Ishikawa (cell line): ENCODE measurements at regions not wholly inside any gene's neighbourhood (a gene's known extent, or its start where the extent isn't known, plus 50 kb on each side); places are given as distances from the start of the nearest gene placed in this dataset.

Experiments used
- CEBPB ChIP-seq: IDR thresholded peaks from 2 replicates; pipeline ENCODE4 v1.6.1; 2012
- CREB1 ChIP-seq: IDR thresholded peaks from 2 replicates; pipeline ENCODE4 v1.6.1; 2012; ENCODE audit warnings: low read depth
- EGR1 ChIP-seq: IDR thresholded peaks from 2 replicates; pipeline ENCODE4 v1.6.1; 2012
- EP300 ChIP-seq: IDR thresholded peaks from 2 replicates; pipeline ENCODE4 v1.6.1; 2012; ENCODE audit warnings: borderline replicate concordance
- FOXM1 ChIP-seq: IDR thresholded peaks from 2 replicates; pipeline ENCODE4 v1.6.1; 2012; ENCODE audit warnings: low read depth, borderline replicate concordance
- NFIC ChIP-seq: IDR thresholded peaks from 2 replicates; pipeline ENCODE4 v1.6.1; 2012
- RAD21 ChIP-seq: IDR thresholded peaks from 2 replicates; pipeline ENCODE4 v1.6.1; 2012; ENCODE audit warnings: low read depth
- TAF1 ChIP-seq: IDR thresholded peaks from 2 replicates; pipeline ENCODE4 v1.6.1; 2012; ENCODE audit warnings: low read depth, mild to moderate bottlenecking
- TCF12 ChIP-seq: IDR thresholded peaks from 2 replicates; pipeline ENCODE4 v1.6.1; 2012; ENCODE audit warnings: low read depth
- TEAD4 ChIP-seq: IDR thresholded peaks from 2 replicates; pipeline ENCODE4 v1.6.1; 2012
- YY1 ChIP-seq: IDR thresholded peaks from 2 replicates; pipeline ENCODE4 v1.6.1; 2012; ENCODE audit warnings: low read depth
- ZBTB7A ChIP-seq: IDR thresholded peaks from 2 replicates; pipeline ENCODE4 v1.6.1; 2012; ENCODE audit warnings: low read depth
- TF ChIP-seq, protein P1 (sequence below): IDR thresholded peaks from 2 replicates; pipeline ENCODE4 v1.6.1; 2012; ENCODE audit warnings: low read depth, mild to moderate bottlenecking
- TF ChIP-seq, protein P2 (sequence below): IDR thresholded peaks from 2 replicates; pipeline ENCODE4 v1.6.1; 2012
- TF ChIP-seq, protein P3 (sequence below): IDR thresholded peaks from 2 replicates; pipeline ENCODE4 v1.6.1; 2012

DNA sequence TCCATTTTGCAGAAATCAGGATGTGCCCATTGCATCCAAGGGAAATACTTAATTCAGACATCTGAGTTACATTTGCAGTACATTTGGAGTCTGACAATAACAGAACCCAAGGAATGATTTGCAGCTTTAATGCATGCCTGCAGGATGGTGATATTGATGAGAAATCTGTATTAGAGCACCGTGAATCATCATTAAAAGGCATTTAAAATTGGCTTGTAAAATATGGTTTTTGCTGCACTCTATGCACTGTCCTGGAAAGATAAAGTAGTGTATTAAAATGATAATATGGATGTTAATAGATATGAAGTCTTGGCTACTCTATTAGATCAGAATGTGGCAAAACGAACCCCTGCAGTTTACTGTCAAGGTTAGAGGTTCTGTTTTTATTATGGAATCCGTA is 556.9 kb downstream of the MAT2B start:
- TF ChIP-seq CEBPB (no peak), EGR1 (no peak), ZBTB7A (no peak), RAD21 (no peak), TAF1 (no peak), EP300 (no peak), TCF12 (no peak), FOXM1 (no peak), NFIC (no peak), TEAD4 (no peak), CREB1 (no peak), YY1 (no peak)
- TF ChIP-seq, protein P1, sequence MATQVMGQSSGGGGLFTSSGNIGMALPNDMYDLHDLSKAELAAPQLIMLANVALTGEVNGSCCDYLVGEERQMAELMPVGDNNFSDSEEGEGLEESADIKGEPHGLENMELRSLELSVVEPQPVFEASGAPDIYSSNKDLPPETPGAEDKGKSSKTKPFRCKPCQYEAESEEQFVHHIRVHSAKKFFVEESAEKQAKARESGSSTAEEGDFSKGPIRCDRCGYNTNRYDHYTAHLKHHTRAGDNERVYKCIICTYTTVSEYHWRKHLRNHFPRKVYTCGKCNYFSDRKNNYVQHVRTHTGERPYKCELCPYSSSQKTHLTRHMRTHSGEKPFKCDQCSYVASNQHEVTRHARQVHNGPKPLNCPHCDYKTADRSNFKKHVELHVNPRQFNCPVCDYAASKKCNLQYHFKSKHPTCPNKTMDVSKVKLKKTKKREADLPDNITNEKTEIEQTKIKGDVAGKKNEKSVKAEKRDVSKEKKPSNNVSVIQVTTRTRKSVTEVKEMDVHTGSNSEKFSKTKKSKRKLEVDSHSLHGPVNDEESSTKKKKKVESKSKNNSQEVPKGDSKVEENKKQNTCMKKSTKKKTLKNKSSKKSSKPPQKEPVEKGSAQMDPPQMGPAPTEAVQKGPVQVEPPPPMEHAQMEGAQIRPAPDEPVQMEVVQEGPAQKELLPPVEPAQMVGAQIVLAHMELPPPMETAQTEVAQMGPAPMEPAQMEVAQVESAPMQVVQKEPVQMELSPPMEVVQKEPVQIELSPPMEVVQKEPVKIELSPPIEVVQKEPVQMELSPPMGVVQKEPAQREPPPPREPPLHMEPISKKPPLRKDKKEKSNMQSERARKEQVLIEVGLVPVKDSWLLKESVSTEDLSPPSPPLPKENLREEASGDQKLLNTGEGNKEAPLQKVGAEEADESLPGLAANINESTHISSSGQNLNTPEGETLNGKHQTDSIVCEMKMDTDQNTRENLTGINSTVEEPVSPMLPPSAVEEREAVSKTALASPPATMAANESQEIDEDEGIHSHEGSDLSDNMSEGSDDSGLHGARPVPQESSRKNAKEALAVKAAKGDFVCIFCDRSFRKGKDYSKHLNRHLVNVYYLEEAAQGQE: no peak
- TF ChIP-seq, protein P2, sequence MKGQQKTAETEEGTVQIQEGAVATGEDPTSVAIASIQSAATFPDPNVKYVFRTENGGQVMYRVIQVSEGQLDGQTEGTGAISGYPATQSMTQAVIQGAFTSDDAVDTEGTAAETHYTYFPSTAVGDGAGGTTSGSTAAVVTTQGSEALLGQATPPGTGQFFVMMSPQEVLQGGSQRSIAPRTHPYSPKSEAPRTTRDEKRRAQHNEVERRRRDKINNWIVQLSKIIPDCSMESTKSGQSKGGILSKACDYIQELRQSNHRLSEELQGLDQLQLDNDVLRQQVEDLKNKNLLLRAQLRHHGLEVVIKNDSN: no peak
- TF ChIP-seq, protein P3, sequence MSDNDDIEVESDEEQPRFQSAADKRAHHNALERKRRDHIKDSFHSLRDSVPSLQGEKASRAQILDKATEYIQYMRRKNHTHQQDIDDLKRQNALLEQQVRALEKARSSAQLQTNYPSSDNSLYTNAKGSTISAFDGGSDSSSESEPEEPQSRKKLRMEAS: no peak

DNA sequence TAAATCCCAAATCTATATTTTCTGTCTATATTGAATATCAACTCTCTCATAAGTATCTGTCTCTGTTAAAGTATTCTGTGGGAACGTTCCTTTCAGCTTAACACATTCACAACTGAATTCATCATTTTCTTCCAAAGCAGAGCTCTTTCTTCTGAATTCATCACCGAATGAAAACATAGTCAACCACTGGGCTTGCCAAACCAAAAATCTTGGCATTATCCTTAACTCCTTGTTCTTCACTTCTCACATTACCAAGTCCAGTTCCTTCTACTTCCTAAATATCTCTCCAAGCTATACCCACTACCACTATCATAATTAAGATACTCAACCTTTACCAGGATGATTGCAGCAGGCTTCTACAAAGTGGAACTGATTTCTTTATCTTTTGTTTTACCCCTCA is 559.8 kb downstream of the MAT2B start:
- TF ChIP-seq EP300: no peak
- no peak for TF ChIP-seq ZBTB7A
- TF ChIP-seq NFIC: no peak
- no peak for TF ChIP-seq CREB1
- TF ChIP-seq, protein P3: no peak
- no peak for TF ChIP-seq TEAD4
- TF ChIP-seq, protein P1: no peak
- TF ChIP-seq, protein P2: no peak
- no peak for TF ChIP-seq YY1
- TF ChIP-seq FOXM1: no peak
- no peak for TF ChIP-seq TCF12
- no peak for TF ChIP-seq RAD21
- no peak for TF ChIP-seq EGR1
- no peak for TF ChIP-seq CEBPB
- no peak for TF ChIP-seq TAF1

DNA sequence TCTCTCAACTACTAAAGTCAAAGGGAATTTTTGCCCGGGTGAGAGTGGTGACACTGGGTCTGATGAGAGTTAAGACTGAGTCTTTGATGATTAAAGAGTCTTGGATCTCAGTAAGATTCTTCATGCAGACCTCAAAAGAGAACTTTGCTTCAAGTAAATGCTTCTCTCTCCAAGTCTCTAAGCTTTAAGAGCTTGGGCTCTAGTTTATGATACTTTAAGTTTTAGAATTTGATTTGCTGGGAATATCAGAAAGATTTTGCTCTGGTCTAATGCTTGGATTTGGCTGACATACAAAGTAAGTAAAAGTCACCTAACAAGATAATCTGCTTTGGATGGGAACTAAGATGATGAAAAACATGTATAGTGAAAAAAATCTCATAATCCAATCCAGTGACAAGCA is 566.3 kb downstream of the MAT2B start:
- no peak for TF ChIP-seq EGR1

DNA sequence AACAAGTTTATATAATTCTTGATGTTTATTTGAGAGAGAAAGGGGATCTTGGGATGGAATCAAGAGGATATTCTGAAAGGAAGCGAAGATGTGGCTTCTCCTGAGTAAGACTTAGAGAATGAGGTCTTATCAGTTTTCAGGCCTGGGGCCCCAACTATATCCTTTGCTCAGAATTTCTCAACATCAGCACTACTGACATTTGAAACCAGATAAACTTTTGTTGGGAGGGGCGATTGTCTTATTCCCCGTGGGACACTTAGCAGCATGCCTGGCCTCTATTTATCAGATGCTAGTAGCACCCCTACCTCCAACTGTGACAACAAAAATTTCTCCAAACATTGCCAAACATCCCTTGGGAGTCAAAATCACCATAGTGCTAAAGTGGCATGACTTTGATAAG is 567.7 kb downstream of the MAT2B start:
- TF ChIP-seq EP300 (no peak), TCF12 (no peak), TAF1 (no peak), YY1 (no peak), RAD21 (no peak), ZBTB7A (no peak), TEAD4 (no peak), FOXM1 (no peak), CREB1 (no peak), NFIC (no peak), CEBPB (no peak), EGR1 (no peak)
- TF ChIP-seq, protein P1: no peak
- TF ChIP-seq, protein P3: no peak
- TF ChIP-seq, protein P2: no peak
